ENCODE measurements at regions not wholly inside any gene's neighbourhood (a gene's known extent, or its start where the extent isn't known, plus 50 kb on each side); places are given as distances from the start of the nearest gene placed in this dataset.

DNA sequence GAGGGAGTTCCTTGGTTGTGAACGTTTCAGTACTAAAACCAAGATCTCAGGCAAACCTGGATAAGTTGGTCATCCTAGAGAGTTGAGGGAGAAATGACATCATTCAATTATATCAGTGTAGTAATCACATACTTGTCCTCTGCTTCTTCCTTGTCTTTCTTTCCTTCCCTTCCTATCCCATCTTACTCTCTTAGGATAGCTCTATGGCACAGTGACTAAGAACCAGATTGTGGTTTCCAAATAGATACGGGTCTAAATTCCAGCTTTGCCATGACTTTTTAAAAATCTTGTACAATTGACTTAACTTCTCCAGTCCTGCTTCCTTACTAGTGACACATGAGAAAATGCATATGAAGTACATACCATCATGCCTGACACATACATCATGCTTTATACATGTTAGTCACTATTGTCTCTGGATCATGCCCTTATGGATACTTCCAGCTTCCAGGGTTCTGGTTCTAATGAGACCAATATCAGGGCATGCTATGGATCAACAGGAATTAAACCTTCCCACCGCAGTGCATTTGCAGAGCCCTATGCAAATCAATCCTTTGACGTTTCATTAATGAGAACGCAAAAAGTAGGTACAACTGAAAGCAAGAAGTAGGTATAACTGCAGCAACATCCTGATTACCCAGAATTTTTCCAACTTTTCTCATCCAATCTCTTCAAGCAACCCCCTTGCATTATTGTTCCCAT, 168.0 kb upstream of the KLF7 start:
- FAIRE-seq, result peak; percentile 72
- H3K9me3 Mint-ChIP-seq (ENCODE audit: unreplicated experiment), result no peaks in the 10 kb centered on the region
- no peaks in the 10 kb centered on the region for H3K27me3 ChIP-seq (ENCODE audit: insufficient read depth, low read length)
- H3K27me3 Mint-ChIP-seq (ENCODE audit: low read depth, unreplicated experiment), result no peaks in the 10 kb centered on the region
- H3K9me3 ChIP-seq (ENCODE audit: insufficient read depth, low read depth, low read length), result no peaks in the 10 kb centered on the region
- H3K9ac ChIP-seq (ENCODE audit: low read length), result peak overlapping the region; percentile 90
- no peaks in the 10 kb centered on the region for H3K79me2 ChIP-seq (ENCODE audit: insufficient read depth, low read length)
- H3K4me1 Mint-ChIP-seq (ENCODE audit: low read depth, unreplicated experiment), result peaks cover 78% of the 10 kb centered on the region
- H3K4me3 Mint-ChIP-seq (ENCODE audit: unreplicated experiment), result peak overlapping the region; percentile 68
- H2AFZ ChIP-seq (ENCODE audit: low read depth, low read length), result no peak overlapping the region
- peak; percentile 73 for DNase-seq (ENCODE audit: low read depth)
- H3K27ac ChIP-seq (ENCODE audit: low read depth, low read length), result peak overlapping the region; percentile 99
- H3K4me1 ChIP-seq (ENCODE audit: insufficient read depth, low read length), result peaks cover 40% of the 10 kb centered on the region
- H3K4me2 ChIP-seq (ENCODE audit: low read length), result peak overlapping the region; percentile 84
- peak overlapping the region; percentile 99 for H3K27ac Mint-ChIP-seq (ENCODE audit: unreplicated experiment)
- H3K36me3 Mint-ChIP-seq (ENCODE audit: low read depth, unreplicated experiment), result no peaks in the 10 kb centered on the region
- H3K4me3 ChIP-seq (ENCODE audit: insufficient read depth, low read depth, low read length), result peak overlapping the region; percentile 49
- H3K36me3 ChIP-seq (ENCODE audit: insufficient read depth, low read length), result no peaks in the 10 kb centered on the region
- H4K20me1 ChIP-seq (ENCODE audit: insufficient read depth, low read length), result no peaks in the 10 kb centered on the region
- TF ChIP-seq, protein P1, sequence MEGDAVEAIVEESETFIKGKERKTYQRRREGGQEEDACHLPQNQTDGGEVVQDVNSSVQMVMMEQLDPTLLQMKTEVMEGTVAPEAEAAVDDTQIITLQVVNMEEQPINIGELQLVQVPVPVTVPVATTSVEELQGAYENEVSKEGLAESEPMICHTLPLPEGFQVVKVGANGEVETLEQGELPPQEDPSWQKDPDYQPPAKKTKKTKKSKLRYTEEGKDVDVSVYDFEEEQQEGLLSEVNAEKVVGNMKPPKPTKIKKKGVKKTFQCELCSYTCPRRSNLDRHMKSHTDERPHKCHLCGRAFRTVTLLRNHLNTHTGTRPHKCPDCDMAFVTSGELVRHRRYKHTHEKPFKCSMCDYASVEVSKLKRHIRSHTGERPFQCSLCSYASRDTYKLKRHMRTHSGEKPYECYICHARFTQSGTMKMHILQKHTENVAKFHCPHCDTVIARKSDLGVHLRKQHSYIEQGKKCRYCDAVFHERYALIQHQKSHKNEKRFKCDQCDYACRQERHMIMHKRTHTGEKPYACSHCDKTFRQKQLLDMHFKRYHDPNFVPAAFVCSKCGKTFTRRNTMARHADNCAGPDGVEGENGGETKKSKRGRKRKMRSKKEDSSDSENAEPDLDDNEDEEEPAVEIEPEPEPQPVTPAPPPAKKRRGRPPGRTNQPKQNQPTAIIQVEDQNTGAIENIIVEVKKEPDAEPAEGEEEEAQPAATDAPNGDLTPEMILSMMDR (IDR thresholded peaks at IDR 0.05; ENCODE audit: insufficient read depth, low read depth, low read length), result no peak
- TF ChIP-seq EZH2 (IDR thresholded peaks at IDR 0.05; ENCODE audit: insufficient read depth, low read length), result no peak

DNA sequence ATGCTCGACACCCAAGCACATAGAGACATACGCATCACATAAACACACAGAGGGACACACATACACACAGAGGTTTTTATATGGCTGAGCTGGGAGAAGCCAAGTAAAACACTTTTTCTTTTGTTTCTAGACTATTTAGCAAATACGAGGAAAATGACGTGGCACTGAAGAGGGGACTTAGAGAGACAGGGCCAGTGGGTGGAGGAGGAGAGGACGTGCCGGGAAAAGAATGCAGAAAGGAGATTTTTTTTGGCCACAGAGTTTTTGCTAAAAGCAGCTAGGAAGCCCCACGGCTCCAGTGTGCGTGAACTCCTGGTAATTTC, 168.5 kb upstream of the KLF7 start:
- H2AFZ ChIP-seq (ENCODE audit: low read depth, low read length), result no peak overlapping the region
- no peaks in the 10 kb centered on the region for H3K27me3 ChIP-seq (ENCODE audit: insufficient read depth, low read length)
- H3K4me1 ChIP-seq (ENCODE audit: insufficient read depth, low read length), result peaks cover 40% of the 10 kb centered on the region
- DNase-seq (ENCODE audit: low read depth), result no peak
- peak; percentile 26 for FAIRE-seq
- Mint-ChIP-seq H3K36me3 (ENCODE audit: low read depth, unreplicated experiment) (no peaks in the 10 kb centered on the region), H3K9me3 (ENCODE audit: unreplicated experiment) (no peaks in the 10 kb centered on the region), H3K27ac (ENCODE audit: unreplicated experiment) (peak overlapping the region; percentile 99), H3K27me3 (ENCODE audit: low read depth, unreplicated experiment) (no peaks in the 10 kb centered on the region), H3K4me3 (ENCODE audit: unreplicated experiment) (peak overlapping the region; percentile 68), H3K4me1 (ENCODE audit: low read depth, unreplicated experiment) (peaks cover 74% of the 10 kb centered on the region)
- no peaks in the 10 kb centered on the region for H4K20me1 ChIP-seq (ENCODE audit: insufficient read depth, low read length)
- no peaks in the 10 kb centered on the region for H3K79me2 ChIP-seq (ENCODE audit: insufficient read depth, low read length)
- H3K9me3 ChIP-seq (ENCODE audit: insufficient read depth, low read depth, low read length), result no peaks in the 10 kb centered on the region
- no peaks in the 10 kb centered on the region for H3K36me3 ChIP-seq (ENCODE audit: insufficient read depth, low read length)
- peak overlapping the region; percentile 99 for H3K27ac ChIP-seq (ENCODE audit: low read depth, low read length)
- peak overlapping the region; percentile 90 for H3K9ac ChIP-seq (ENCODE audit: low read length)
- peak overlapping the region; percentile 49 for H3K4me3 ChIP-seq (ENCODE audit: insufficient read depth, low read depth, low read length)
- peak overlapping the region; percentile 84 for H3K4me2 ChIP-seq (ENCODE audit: low read length)
- TF ChIP-seq, protein P1 (IDR thresholded peaks at IDR 0.05; ENCODE audit: insufficient read depth, low read depth, low read length), result no peak
- TF ChIP-seq EZH2 (IDR thresholded peaks at IDR 0.05; ENCODE audit: insufficient read depth, low read length), result no peak
